ENCODE measurements at regions not wholly inside any gene's neighbourhood (a gene's known extent, or its start where the extent isn't known, plus 50 kb on each side); places are given as distances from the start of the nearest gene placed in this dataset.

DNA sequence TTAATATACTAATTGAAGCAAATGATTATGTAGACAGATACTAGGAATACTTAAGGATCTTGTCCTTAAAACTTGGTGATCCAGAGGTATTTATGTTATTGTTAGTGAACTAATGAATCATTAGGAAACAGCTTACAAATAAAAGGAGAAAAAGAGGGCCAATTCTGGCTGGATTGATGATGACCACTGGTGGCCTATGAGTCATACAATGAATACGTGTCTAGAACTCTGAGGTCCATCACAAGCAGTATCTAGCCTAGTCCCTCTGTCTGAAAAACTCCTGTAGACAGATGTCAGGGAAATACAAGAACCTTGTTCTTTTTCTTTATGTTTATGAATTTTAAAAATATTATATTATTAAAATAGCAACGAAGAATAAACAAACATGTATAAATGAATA, 51.7 kb upstream of the RTL1 start:
- Histone ChIP-seq H3K27ac (peak overlapping the region; percentile 54), H3F3A (ENCODE audit: insufficient read depth) (peaks cover 29% of the 10 kb centered on the region), H3K9ac (no peak overlapping the region), H3K4me1 (ENCODE audit: insufficient read depth) (peaks cover 4% of the 10 kb centered on the region; the same call in 1 of the 2 replicates), H3K9me3 (ENCODE audit: low read depth) (no peaks in the 10 kb centered on the region), H3K4me2 (ENCODE audit: unreplicated experiment) (no peak overlapping the region), H3K9me2 (ENCODE audit: insufficient read depth) (no peaks in the 10 kb centered on the region; the same call in 1 of the 2 replicates), H4K20me1 (ENCODE audit: insufficient read depth) (no peaks in the 10 kb centered on the region), H3K4me3 (no peak overlapping the region), H3K36me3 (ENCODE audit: low read depth) (peaks cover 57% of the 10 kb centered on the region), H2AFZ (no peak overlapping the region), H3K79me2 (ENCODE audit: insufficient read depth) (no peaks in the 10 kb centered on the region), H3K27me3 (replicated peaks; ENCODE audit: insufficient read depth) (no peaks in the 10 kb centered on the region)
- in situ Hi-C loops (cut with MboI) = no loop called here
- DNase-seq = peak; percentile 79
- WGBS, 2 experiments (ENCODE audit: low coverage in 1 of 2, low lambda C conversion rate in 2 of 2, missing lambda C conversion rate in 2 of 2) = 19 to 33% methylated on average over 2 of the region's 2 CpGs
- TF ChIP-seq EZH2phosphoT487 (IDR thresholded peaks at IDR 0.05; ENCODE audit: insufficient read depth, low read depth) = no peak

DNA sequence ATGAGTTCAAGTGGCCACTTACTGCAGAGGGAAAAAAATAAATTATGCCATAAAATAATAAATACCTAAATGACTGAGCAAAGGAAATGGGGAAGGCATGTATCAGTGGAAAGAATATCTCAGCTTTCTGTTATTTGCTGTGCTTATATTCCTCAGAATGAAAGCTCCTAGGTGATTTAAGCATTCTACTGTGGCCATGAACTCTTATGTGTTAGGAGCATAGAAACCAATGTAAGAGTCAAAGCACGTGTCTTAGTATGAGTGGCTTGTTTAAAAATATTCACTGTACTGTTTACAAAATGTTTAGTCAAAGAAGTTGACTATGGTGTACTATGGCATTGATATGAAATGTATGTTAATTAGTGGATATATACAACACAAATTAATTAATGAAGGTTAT, 59.0 kb upstream of the RTL1 start:
- H3K36me3 ChIP-seq (ENCODE audit: low read depth) = peaks cover 53% of the 10 kb centered on the region
- no peak for TF ChIP-seq EZH2phosphoT487 (IDR thresholded peaks at IDR 0.05; ENCODE audit: insufficient read depth, low read depth)
- no peak for TF ChIP-seq EZH2 (IDR thresholded peaks at IDR 0.05; ENCODE audit: insufficient read depth, poor library complexity, severe bottlenecking)
- H4K20me1 ChIP-seq (ENCODE audit: insufficient read depth) = no peaks in the 10 kb centered on the region
- no peak overlapping the region for H3K9ac ChIP-seq
- DNase-seq = no peak
- in situ Hi-C loops (cut with MboI) = no loop called here
- H3K9me3 ChIP-seq (ENCODE audit: low read depth) = no peaks in the 10 kb centered on the region
- H3K9me2 ChIP-seq (ENCODE audit: insufficient read depth) = peaks cover 4% of the 10 kb centered on the region; the same call in 1 of the 2 replicates
- no peak overlapping the region for H3K27ac ChIP-seq
- H3K4me1 ChIP-seq (ENCODE audit: insufficient read depth) = no peaks in the 10 kb centered on the region
- no peak overlapping the region for H2AFZ ChIP-seq
- H3K4me3 ChIP-seq = no peak overlapping the region
- 33 to 64% methylated on average over 1 of the region's 1 CpG for WGBS, 2 experiments (ENCODE audit: low coverage in 1 of 2, low lambda C conversion rate in 2 of 2, missing lambda C conversion rate in 2 of 2)
- H3K79me2 ChIP-seq (ENCODE audit: insufficient read depth) = no peaks in the 10 kb centered on the region
- peaks cover 18% of the 10 kb centered on the region for H3F3A ChIP-seq (ENCODE audit: insufficient read depth)
- no peaks in the 10 kb centered on the region for H3K27me3 ChIP-seq (replicated peaks; ENCODE audit: insufficient read depth)
- no peak overlapping the region for H3K4me2 ChIP-seq (ENCODE audit: unreplicated experiment)

DNA sequence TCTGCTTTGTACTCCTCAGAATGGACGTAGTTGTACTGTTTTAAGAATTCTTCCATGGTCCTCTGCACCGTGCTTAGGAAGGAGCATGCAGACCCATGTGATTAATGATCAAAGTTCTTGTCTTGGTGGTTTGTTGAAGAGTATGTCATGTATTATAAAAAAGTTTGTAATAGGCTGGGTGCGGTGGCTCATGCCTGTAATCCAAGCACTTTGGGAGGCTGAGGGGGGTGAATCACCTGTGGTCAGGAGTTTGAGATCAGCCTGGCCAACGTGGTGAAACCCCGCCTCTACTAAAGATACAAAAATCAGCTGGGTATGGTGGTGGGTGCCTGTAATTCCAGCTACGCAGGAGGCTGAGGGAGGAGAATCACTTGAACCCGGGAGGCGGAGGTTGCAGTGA, 61.8 kb upstream of the RTL1 start:
- peaks cover 13% of the 10 kb centered on the region for H3F3A ChIP-seq (ENCODE audit: insufficient read depth)
- DNase-seq = no peak

DNA sequence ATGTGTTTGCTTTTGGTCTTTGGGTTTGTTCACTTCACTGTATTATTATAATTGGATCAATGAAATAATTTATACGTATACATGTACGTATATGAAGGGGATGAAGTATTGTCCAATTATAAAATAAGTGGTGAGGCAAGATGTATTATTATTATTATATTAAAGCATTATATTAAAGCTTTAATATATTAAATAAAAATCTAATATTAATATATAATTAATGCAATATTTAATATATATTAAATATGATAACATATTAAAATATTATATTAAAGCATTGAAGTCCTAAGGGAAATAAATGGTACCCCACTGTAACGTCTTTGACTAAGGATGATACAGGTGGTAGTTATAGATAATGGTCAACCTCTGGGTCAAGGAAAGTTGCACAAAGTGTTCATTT, 63.7 kb upstream of the RTL1 start:
- H3K27me3 ChIP-seq (replicated peaks; ENCODE audit: insufficient read depth) = no peaks in the 10 kb centered on the region

More for the DNA sequence above, 61.8 kb upstream of the RTL1 start:
- no peak overlapping the region for H3K27ac ChIP-seq
- H4K20me1 ChIP-seq (ENCODE audit: insufficient read depth) = no peaks in the 10 kb centered on the region
- WGBS, 2 experiments (ENCODE audit: low coverage in 1 of 2, low lambda C conversion rate in 2 of 2, missing lambda C conversion rate in 2 of 2) = 64 to 72% methylated on average over 8 of the region's 8 CpGs
- no peaks in the 10 kb centered on the region for H3K27me3 ChIP-seq (replicated peaks; ENCODE audit: insufficient read depth)
- H3K4me2 ChIP-seq (ENCODE audit: unreplicated experiment) = no peak overlapping the region
- no peaks in the 10 kb centered on the region for H3K9me3 ChIP-seq (ENCODE audit: low read depth)
- no peak overlapping the region for H3K4me3 ChIP-seq
- H3K9ac ChIP-seq = no peak overlapping the region
- H2AFZ ChIP-seq = no peak overlapping the region
- in situ Hi-C loops (cut with MboI) = no loop called here
- H3K9me2 ChIP-seq (ENCODE audit: insufficient read depth) = peaks cover 4% of the 10 kb centered on the region; the same call in 1 of the 2 replicates
- TF ChIP-seq EZH2 (IDR thresholded peaks at IDR 0.05; ENCODE audit: insufficient read depth, poor library complexity, severe bottlenecking) = no peak
- TF ChIP-seq EZH2phosphoT487 (IDR thresholded peaks at IDR 0.05; ENCODE audit: insufficient read depth, low read depth) = no peak
- no peaks in the 10 kb centered on the region for H3K4me1 ChIP-seq (ENCODE audit: insufficient read depth)
- no peaks in the 10 kb centered on the region for H3K79me2 ChIP-seq (ENCODE audit: insufficient read depth)
- peaks cover 39% of the 10 kb centered on the region for H3K36me3 ChIP-seq (ENCODE audit: low read depth)

DNA sequence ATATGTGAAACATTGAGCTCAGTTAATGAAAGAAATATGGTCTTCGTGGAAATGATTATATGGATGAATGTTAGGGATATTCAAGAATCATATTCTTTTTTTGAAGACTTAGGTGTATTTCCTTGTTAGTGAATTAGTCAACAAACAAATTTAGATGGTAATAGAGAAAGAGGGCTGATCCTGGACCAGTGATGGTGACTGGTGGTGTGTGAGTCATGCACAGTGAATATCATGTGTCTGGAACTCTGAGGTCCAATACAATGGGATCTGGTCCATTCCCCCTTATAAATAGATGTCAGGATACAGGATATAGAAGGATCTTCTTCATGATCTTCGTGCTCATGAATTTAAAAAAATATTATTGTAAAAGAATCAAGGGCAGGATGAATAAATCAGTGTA, 64.4 kb upstream of the RTL1 start:
- no peak overlapping the region for H3K4me3 ChIP-seq
- WGBS, 2 experiments (ENCODE audit: low coverage in 1 of 2, low lambda C conversion rate in 2 of 2, missing lambda C conversion rate in 2 of 2) = 17 to 19% methylated on average over 2 of the region's 2 CpGs
- no peaks in the 10 kb centered on the region for H4K20me1 ChIP-seq (ENCODE audit: insufficient read depth)
- H3K27me3 ChIP-seq (replicated peaks; ENCODE audit: insufficient read depth) = no peaks in the 10 kb centered on the region
- peak; percentile 43 for DNase-seq
- no peaks in the 10 kb centered on the region for H3K79me2 ChIP-seq (ENCODE audit: insufficient read depth)
- H3K4me2 ChIP-seq (ENCODE audit: unreplicated experiment) = no peak overlapping the region
- 0 out of 2 replicates have a peak, but pooled peaks cover 4% of the 10 kb centered on the region for H3K4me1 ChIP-seq (ENCODE audit: insufficient read depth)
- H3F3A ChIP-seq (ENCODE audit: insufficient read depth) = peaks cover 25% of the 10 kb centered on the region
- H3K27ac ChIP-seq = no peak overlapping the region
- H3K9me3 ChIP-seq (ENCODE audit: low read depth) = no peaks in the 10 kb centered on the region
- peaks cover 4% of the 10 kb centered on the region; the same call in 1 of the 2 replicates for H3K9me2 ChIP-seq (ENCODE audit: insufficient read depth)
- TF ChIP-seq EZH2 (IDR thresholded peaks at IDR 0.05; ENCODE audit: insufficient read depth, poor library complexity, severe bottlenecking) = no peak
- no peak for TF ChIP-seq EZH2phosphoT487 (IDR thresholded peaks at IDR 0.05; ENCODE audit: insufficient read depth, low read depth)
- H2AFZ ChIP-seq = no peak overlapping the region
- in situ Hi-C loops (cut with MboI) = no loop called here
- peaks cover 42% of the 10 kb centered on the region for H3K36me3 ChIP-seq (ENCODE audit: low read depth)
- no peak overlapping the region for H3K9ac ChIP-seq

More for the DNA sequence above, 63.7 kb upstream of the RTL1 start:
- DNase-seq = no peak
- H3K9ac ChIP-seq = no peak overlapping the region
- no peaks in the 10 kb centered on the region for H3K9me3 ChIP-seq (ENCODE audit: low read depth)
- WGBS, 2 experiments (ENCODE audit: low coverage in 1 of 2, low lambda C conversion rate in 2 of 2, missing lambda C conversion rate in 2 of 2) = 52 to 58% methylated on average over 3 of the region's 3 CpGs
- H2AFZ ChIP-seq = no peak overlapping the region
- H4K20me1 ChIP-seq (ENCODE audit: insufficient read depth) = no peaks in the 10 kb centered on the region
- no peak overlapping the region for H3K4me2 ChIP-seq (ENCODE audit: unreplicated experiment)
- no peaks in the 10 kb centered on the region for H3K79me2 ChIP-seq (ENCODE audit: insufficient read depth)
- peaks cover 23% of the 10 kb centered on the region for H3F3A ChIP-seq (ENCODE audit: insufficient read depth)
- no peak overlapping the region for H3K4me3 ChIP-seq
- H3K9me2 ChIP-seq (ENCODE audit: insufficient read depth) = peaks cover 4% of the 10 kb centered on the region; the same call in 1 of the 2 replicates
- H3K36me3 ChIP-seq (ENCODE audit: low read depth) = peaks cover 39% of the 10 kb centered on the region
- H3K27ac ChIP-seq = no peak overlapping the region
- in situ Hi-C loops (cut with MboI) = no loop called here
- TF ChIP-seq EZH2 (IDR thresholded peaks at IDR 0.05; ENCODE audit: insufficient read depth, poor library complexity, severe bottlenecking) (no peak), EZH2phosphoT487 (IDR thresholded peaks at IDR 0.05; ENCODE audit: insufficient read depth, low read depth) (no peak)
- 0 out of 2 replicates have a peak, but pooled peaks cover 1% of the 10 kb centered on the region for H3K4me1 ChIP-seq (ENCODE audit: insufficient read depth)
